Testis (tissue), 2 donors: ENCODE measurements at regions not wholly inside any gene's neighbourhood (a gene's known extent, or its start where the extent isn't known, plus 50 kb on each side); places are given as distances from the start of the nearest gene placed in this dataset.
"Not testable (repeated sequence)": the region's sequence is repeated elsewhere in the genome, so short reads cannot be mapped to it uniquely, and the experiment has no call there.

Experiments
- POLR2A ChIP-seq: fragments of 450-650 bp; IDR thresholded peaks from one replicate; pipeline ENCODE4 v1.6.1; 2017; ENCODE audit warnings: antibody characterized with exemption, mild to moderate bottlenecking, moderate library complexity
- TF ChIP-seq, protein P1 (sequence below), 3 experiments: fragments of 450-650 bp in 2 of 3; fragments of 200-600 bp in 1 of 3; sonication (generic) in 1 of 3; IDR thresholded peaks; one replicate each; pipeline ENCODE4 v1.5.1; 2016 to 2019; ENCODE audit warnings: antibody characterized with exemption in 3 of 3, mild to moderate bottlenecking in 2 of 3, moderate library complexity in 1 of 3

DNA sequence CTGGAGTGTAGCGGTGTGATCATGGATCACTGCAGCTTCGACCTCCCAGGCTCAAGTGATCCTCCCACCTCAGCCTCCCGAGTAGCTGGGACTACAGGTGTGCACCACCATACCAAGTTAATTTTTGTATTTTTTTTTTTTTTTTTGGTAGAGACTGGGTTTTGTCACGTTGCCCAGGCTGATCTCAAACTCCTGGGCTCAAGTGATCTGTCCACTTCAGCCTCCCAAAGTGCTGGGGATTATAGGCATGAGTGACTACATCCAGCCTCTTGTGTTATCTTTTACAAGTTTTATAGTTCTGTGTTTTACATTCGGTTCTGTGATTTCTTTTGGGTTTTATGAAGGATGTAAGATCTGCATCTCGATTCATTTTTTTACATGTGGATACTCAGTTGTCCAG is 52.0 kb upstream of the KCNK2 start:
- TF ChIP-seq POLR2A = not testable (repeated sequence)
- TF ChIP-seq, protein P1, sequence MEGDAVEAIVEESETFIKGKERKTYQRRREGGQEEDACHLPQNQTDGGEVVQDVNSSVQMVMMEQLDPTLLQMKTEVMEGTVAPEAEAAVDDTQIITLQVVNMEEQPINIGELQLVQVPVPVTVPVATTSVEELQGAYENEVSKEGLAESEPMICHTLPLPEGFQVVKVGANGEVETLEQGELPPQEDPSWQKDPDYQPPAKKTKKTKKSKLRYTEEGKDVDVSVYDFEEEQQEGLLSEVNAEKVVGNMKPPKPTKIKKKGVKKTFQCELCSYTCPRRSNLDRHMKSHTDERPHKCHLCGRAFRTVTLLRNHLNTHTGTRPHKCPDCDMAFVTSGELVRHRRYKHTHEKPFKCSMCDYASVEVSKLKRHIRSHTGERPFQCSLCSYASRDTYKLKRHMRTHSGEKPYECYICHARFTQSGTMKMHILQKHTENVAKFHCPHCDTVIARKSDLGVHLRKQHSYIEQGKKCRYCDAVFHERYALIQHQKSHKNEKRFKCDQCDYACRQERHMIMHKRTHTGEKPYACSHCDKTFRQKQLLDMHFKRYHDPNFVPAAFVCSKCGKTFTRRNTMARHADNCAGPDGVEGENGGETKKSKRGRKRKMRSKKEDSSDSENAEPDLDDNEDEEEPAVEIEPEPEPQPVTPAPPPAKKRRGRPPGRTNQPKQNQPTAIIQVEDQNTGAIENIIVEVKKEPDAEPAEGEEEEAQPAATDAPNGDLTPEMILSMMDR (IDR thresholded peaks at IDR 0.05) = not testable (repeated sequence)
